NCI-H1092 treated with DMSO at 0.1 percent for 48 hours (cell line): ENCODE measurements at regions not wholly inside any gene's neighbourhood (a gene's known extent, or its start where the extent isn't known, plus 50 kb on each side); places are given as distances from the start of the nearest gene placed in this dataset.
A peak's percentile ranks its signal among the peaks of the same experiment; 100 is the strongest.
"Not testable (repeated sequence)": the region's sequence is repeated elsewhere in the genome, so short reads cannot be mapped to it uniquely, and the experiment has no call there.

Experiments used
- DNase-seq: peaks from one replicate; lab custom pipeline; 2025; lab: John Stamatoyannopoulos, UW

GRCh38 chr2:62330959-62331358 lies 135.0 kb downstream of the B3GNT2 start:
- no peak for DNase-seq

- DNase-seq: no peak
These were observed 133.9 kb downstream of the B3GNT2 start for GRCh38 chr2:62329797-62330196.

DNA sequence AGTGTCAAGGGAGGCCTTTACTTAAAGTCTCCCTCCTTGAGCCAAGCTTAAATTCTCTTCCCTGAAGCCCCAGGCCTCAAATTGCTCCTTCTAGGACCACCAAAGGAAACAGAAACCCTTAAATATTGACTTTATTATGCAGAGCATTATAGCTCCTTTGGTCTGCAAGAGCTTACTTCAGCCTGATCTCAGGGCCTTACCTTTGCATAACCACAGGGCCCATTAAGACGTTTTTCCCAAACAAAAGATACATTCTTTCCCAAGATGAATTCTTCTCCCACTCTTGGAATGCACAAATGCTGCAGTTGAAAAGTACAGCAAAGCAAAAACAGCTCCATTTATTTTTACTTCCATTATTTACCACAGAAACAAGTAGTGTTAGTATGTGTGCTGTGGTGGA lies 130.8 kb downstream of the B3GNT2 start:
- no peak for DNase-seq

GRCh38 chr2:62325398-62325797 lies 129.5 kb downstream of the B3GNT2 start:
- no peak for DNase-seq

GRCh38 chr2:62321380-62322289 lies 125.7 kb downstream of the B3GNT2 start:
- no peak for DNase-seq

- DNase-seq: no peak
These were observed 124.9 kb downstream of the B3GNT2 start for GRCh38 chr2:62320657-62321357.

- not testable (repeated sequence) for DNase-seq
These were observed 124.2 kb downstream of the B3GNT2 start for GRCh38 chr2:62320137-62320536.

DNA sequence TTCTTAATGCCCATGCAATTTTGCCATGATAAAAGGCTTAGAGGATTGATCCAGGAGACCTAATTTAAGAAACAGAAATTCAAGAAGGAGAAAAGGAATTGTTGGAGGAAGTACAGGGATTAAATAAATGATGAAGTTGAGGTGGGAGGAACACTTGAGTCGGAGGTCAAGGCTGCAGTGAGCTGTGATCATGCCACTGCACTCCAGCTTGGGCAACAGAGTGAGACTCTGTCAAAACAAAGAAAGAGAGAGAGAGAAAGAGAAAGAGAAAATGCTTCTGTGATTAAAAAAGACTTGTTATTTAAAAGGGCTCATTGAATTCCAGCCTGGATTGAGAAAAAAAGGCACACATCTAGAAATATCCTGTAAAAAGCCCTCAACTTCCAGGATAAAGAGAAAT lies 123.2 kb downstream of the B3GNT2 start:
- no peak for DNase-seq

- DNase-seq: no peak
These were observed 119.6 kb downstream of the B3GNT2 start for GRCh38 chr2:62315476-62315875.

DNA sequence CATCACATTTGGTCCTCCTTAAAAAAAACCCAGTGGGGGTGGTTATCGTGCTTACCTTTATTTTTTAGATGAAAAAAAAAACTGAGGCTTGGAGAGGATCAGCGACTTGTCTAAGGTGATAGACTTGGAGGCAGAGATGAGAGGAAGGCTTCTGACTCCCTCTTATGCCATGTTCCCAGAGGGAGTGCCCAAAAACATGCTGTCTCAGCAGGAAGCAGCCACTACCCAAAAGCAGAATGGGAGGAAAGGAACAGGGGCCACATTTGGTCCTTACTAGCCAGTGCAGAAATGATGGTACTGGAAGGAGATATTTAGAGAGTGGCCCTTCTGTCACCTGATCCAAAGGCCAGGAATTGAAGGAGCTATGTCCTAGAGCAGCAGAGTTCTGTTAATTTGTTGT lies 118.4 kb downstream of the B3GNT2 start:
- no peak for DNase-seq

DNA sequence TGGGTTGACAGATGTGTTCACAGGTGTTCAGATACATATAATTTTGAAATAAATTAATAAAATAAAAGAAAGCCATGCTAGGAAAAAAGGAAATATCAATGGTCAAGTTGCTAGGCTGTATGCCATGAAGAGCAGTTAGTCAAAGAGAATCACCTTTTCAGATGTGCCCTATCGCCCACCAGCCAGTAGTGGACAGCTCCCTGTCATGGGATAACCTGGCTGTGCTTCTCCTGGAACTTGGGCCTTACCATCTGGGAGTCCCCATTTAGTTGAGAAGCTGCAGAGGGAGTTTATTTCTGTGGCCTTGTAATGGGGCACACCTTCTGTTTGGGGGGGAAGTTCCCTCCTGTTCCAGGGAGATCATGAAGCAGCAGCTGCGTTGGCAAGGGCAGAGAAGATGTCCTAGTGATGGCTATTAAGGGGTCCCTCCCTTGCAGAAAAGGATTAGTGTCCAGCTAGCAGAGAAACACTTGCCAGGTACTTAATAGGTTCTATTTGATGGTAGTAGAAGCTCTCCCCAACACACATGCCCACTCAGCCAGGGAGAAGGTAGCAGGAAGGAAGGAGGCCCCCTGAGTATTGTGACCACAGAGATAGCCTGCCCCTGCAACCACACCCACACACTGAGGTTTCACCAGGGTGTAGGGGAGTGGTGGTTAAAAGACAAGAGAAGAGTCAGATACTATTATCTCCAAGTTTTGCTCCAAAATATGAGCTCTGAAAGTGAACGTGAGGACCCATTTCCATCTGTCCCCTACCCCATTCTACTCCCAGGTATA lies 117.7 kb downstream of the B3GNT2 start:
- DNase-seq: no peak

DNA sequence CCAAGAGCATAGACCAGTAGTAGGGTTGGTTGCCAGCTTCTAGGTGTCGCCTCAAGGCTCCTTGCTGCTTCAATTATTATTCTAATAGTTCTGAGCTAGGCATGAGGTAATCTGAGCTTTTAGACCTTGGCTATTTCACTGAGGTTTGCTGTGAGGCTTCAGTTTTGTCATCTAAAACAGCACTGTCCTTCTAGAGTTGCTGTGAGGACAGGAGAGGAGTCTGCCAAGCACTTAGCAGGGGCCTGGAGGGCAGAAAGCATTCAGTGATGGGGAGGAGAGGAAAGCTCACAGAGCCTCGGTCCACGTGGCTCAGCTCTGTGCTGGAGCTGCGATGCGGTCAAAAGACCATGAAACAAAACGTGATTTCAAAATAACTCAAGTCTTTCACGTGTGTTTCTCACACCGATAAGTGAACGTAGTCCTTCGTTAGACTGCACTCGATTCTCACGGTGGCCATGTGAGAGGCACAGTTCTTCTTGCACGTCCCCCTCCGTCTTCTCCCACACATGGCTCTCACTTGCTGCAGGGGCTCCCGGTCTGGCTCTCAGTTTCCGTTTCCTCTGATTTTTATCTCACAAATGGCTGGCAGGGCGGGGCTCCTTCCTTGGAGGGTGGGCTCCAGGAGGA lies 113.7 kb downstream of the B3GNT2 start:
- DNase-seq: no peak

- DNase-seq: no peak
These were observed 113.2 kb downstream of the B3GNT2 start for GRCh38 chr2:62309081-62309464.

GRCh38 chr2:62307469-62308389 lies 111.8 kb downstream of the B3GNT2 start:
- no peak for DNase-seq

DNA sequence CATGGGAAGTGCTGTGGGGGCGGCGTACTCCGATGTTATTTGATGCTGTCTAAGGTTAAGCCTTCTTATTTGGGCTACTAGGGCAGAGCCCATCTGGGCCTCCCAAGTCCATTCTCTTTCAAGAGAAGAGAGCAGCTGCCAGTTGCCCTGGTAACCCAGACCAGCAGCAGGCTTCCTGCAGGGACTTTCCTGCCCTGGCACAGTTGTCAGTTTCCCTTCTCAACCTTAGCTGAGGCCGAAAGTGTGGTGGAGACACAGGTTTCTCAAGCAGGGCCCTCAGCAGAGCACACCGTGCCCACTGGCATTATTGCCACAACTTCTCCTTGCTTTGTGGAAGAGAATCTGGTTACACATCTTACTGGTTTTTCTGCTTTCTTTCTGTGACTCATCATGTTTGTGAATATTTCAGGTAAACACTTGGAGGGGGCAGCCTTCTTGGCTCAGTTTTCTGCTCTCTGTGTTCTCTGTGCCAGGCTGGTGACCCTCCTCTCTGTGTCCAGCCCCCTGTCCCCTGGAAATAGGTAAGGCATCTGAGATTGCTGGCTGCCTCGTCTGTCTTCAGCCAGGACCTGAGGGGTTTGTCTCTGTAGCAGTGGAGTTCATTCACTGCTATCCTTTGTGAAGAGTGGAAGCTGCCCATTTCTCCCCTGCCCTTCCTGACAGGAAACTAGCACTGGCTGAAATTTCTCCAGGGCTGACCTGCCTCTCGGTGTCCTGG lies 111.0 kb downstream of the B3GNT2 start:
- DNase-seq: peak; percentile 52

DNA sequence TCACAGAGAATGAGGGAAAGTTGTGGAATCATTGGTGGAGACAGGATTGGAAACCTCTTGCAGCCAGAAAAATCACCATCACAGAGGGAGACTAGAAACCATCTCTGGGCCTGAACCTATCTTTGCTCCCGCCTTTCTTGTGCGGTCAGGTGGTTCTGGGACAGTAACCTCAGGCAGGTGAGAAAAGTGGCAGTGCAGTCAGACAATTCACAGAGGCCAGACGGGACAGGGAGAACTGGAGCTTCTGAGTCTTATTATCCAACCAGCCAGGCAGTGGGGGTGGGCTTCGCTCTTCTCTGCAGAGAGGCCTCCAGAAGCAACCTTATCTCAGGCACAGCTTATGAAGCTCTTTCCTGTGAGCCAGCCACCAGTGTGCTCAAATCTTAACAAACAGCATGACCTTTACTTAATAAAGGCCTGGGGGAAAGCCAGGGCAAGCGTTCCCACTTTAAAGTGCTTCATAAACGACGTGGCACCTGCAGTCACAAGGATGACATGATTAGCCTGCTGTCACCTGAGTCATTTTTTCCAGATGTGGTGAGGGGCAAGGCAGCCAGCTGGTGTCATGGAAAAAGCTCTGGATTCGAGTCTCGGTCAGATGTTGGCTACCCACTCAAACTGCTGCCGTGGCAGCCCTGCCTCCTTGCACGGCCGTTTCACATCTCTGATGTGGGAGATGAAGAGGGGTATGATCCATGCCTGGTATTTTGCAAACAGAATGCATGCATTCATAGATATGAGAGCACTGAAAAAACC lies 109.7 kb downstream of the B3GNT2 start:
- DNase-seq: peak; percentile 5

- DNase-seq: peak; percentile 9
These were observed 108.8 kb downstream of the B3GNT2 start for GRCh38 chr2:62304429-62305417.

- DNase-seq: no peak
These were observed 107.9 kb downstream of the B3GNT2 start for GRCh38 chr2:62303788-62304187.
